ENCODE measurements at regions not wholly inside any gene's neighbourhood (a gene's known extent, or its start where the extent isn't known, plus 50 kb on each side); places are given as distances from the start of the nearest gene placed in this dataset.

DNA sequence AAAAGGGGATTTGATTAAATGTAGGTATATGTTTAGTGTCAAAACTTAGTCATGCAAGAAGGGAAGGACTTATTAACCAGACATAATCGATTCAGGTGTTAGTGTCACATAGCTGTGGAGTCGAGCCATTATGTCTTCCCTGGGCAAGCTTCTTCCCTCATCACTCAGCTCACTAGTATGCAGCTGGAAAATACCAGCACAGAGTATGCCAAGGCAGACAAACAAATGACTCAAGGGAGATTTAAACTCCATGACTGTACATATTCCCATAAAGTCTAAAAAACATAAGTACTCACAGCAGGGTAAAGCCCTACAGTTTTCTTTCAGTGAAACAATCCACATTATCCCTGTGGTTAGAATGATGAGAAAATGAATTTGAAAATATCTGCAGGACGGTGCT is 304.5 kb downstream of the CBLL2 start (continued):
- TF ChIP-seq, protein P1, sequence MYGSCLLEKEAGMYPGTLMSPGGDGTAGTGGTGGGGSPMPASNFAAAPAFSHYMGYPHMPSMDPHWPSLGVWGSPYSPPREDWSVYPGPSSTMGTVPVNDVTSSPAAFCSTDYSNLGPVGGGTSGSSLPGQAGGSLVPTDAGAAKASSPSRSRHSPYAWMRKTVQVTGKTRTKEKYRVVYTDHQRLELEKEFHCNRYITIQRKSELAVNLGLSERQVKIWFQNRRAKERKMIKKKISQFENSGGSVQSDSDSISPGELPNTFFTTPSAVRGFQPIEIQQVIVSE (CRISPR knock-in tag; IDR thresholded peaks at IDR 0.05; ENCODE audit: borderline replicate concordance) = no peak
- TF ChIP-seq SMAD4 (CRISPR knock-in tag; IDR thresholded peaks at IDR 0.05) (no peak), JAZF1 (CRISPR knock-in tag; IDR thresholded peaks at IDR 0.05) (no peak)

DNA sequence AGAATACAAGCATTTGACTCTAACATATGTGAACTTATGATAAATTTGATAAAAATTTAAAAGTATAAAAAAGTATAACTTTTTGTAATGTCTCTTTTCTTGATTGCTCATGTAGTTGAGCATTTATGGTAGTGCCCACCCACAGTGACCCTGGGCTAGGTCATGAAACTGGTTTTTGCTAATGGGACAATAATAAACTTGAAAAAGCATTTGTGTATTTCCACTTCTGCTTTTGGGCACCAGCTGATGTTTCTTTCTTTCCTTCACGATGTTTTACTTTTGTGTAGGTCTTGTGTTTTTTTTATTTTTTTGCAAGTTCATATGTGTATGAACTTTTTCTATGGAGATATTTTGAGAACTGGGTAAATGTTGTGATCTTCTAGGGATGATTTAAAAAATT is 313.1 kb downstream of the CBLL2 start:
- H3K36me3 Mint-ChIP-seq = no peaks in the 10 kb centered on the region
- no peaks in the 10 kb centered on the region for H3K27me3 Mint-ChIP-seq (ENCODE audit: low read depth)
- ChIA-PET POLR2A (no interaction called here), CTCF (no interaction called here)
- no peaks in the 10 kb centered on the region for H3K9me3 Mint-ChIP-seq
- 0 out of 2 replicates have a peak, but pooled peaks cover 8% of the 10 kb centered on the region for H3K4me1 Mint-ChIP-seq
- no peak overlapping the region for H3K27ac Mint-ChIP-seq
- no peak overlapping the region for H3K4me3 Mint-ChIP-seq
- ATAC-seq (no peak), DNase-seq (ENCODE audit: low spot score) (no peak)
- TF ChIP-seq, protein P2, sequence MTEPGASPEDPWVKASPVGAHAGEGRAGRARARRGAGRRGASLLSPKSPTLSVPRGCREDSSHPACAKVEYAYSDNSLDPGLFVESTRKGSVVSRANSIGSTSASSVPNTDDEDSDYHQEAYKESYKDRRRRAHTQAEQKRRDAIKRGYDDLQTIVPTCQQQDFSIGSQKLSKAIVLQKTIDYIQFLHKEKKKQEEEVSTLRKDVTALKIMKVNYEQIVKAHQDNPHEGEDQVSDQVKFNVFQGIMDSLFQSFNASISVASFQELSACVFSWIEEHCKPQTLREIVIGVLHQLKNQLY (CRISPR knock-in tag; IDR thresholded peaks at IDR 0.05) = no peak
- TF ChIP-seq, protein P3, sequence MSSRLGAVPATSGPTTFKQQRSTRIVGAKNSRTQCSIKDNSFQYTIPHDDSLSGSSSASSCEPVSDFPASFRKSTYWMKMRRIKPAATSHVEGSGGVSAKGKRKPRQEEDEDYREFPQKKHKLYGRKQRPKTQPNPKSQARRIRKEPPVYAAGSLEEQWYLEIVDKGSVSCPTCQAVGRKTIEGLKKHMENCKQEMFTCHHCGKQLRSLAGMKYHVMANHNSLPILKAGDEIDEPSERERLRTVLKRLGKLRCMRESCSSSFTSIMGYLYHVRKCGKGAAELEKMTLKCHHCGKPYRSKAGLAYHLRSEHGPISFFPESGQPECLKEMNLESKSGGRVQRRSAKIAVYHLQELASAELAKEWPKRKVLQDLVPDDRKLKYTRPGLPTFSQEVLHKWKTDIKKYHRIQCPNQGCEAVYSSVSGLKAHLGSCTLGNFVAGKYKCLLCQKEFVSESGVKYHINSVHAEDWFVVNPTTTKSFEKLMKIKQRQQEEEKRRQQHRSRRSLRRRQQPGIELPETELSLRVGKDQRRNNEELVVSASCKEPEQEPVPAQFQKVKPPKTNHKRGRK (CRISPR knock-in tag; IDR thresholded peaks at IDR 0.05; ENCODE audit: borderline replicate concordance) = no peak
- TF ChIP-seq SMAD3 (CRISPR knock-in tag; IDR thresholded peaks at IDR 0.05; ENCODE audit: borderline replicate concordance) = no peak

DNA sequence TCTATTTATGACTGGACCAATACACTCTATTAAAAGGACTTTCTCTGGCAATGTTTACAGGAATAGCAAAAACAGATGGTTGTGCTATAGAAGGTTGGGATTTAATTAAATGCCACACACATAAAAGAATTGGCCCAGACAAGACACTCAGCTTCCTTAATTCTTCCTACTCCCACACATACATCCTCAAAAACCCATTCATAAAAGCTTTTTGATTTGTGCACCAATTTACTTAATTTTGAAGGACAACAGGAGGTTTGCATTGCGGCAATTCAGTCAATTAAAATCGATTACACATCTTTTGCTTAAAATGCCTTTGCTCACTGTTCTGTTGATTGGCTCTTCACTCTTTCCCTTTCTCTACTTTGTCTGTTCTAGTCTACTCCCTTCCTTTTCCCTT is 317.1 kb downstream of the CBLL2 start:
- H3K27me3 Mint-ChIP-seq (ENCODE audit: low read depth) = no peaks in the 10 kb centered on the region
- H3K27ac Mint-ChIP-seq = no peak overlapping the region
- H3K4me1 Mint-ChIP-seq = 0 out of 2 replicates have a peak, but pooled peaks cover 8% of the 10 kb centered on the region
- no peak for ATAC-seq
- no peaks in the 10 kb centered on the region for H3K36me3 Mint-ChIP-seq
- POLR2A ChIA-PET = no interaction called here
- no peak overlapping the region for H3K4me3 Mint-ChIP-seq
- CTCF ChIA-PET = no interaction called here
- H3K9me3 Mint-ChIP-seq = no peaks in the 10 kb centered on the region
- TF ChIP-seq ETV6 (CRISPR knock-in tag; IDR thresholded peaks at IDR 0.05) (no peak), KAT7 (CRISPR knock-in tag; IDR thresholded peaks at IDR 0.05; ENCODE audit: borderline replicate concordance) (no peak), RELA (CRISPR knock-in tag; IDR thresholded peaks at IDR 0.05; ENCODE audit: borderline replicate concordance) (no peak), ZNF671 (CRISPR knock-in tag; IDR thresholded peaks at IDR 0.05) (no peak), NFATC4 (CRISPR knock-in tag; IDR thresholded peaks at IDR 0.05) (no peak), MYBL2 (CRISPR knock-in tag; IDR thresholded peaks at IDR 0.05) (no peak), ELF4 (CRISPR knock-in tag; IDR thresholded peaks at IDR 0.05; ENCODE audit: low read depth) (no peak), PRRX2 (CRISPR knock-in tag; IDR thresholded peaks at IDR 0.05) (no peak), NFYB (CRISPR knock-in tag; conservative IDR thresholded peaks at IDR 0.05; ENCODE audit: low read depth) (no peak), ZNF396 (CRISPR knock-in tag; IDR thresholded peaks at IDR 0.05; ENCODE audit: borderline replicate concordance) (no peak), NFE2L1 (CRISPR knock-in tag; IDR thresholded peaks at IDR 0.05) (no peak), ZBTB21 (CRISPR knock-in tag; IDR thresholded peaks at IDR 0.05; ENCODE audit: borderline replicate concordance) (no peak), TEAD4 (CRISPR knock-in tag; IDR thresholded peaks at IDR 0.05) (no peak), FOXJ3 (CRISPR knock-in tag; IDR thresholded peaks at IDR 0.05; ENCODE audit: borderline replicate concordance) (no peak), ZNF423 (CRISPR knock-in tag; IDR thresholded peaks at IDR 0.05) (no peak), ZNF232 (CRISPR knock-in tag; IDR thresholded peaks at IDR 0.05) (no peak)
- TF ChIP-seq, protein P4, sequence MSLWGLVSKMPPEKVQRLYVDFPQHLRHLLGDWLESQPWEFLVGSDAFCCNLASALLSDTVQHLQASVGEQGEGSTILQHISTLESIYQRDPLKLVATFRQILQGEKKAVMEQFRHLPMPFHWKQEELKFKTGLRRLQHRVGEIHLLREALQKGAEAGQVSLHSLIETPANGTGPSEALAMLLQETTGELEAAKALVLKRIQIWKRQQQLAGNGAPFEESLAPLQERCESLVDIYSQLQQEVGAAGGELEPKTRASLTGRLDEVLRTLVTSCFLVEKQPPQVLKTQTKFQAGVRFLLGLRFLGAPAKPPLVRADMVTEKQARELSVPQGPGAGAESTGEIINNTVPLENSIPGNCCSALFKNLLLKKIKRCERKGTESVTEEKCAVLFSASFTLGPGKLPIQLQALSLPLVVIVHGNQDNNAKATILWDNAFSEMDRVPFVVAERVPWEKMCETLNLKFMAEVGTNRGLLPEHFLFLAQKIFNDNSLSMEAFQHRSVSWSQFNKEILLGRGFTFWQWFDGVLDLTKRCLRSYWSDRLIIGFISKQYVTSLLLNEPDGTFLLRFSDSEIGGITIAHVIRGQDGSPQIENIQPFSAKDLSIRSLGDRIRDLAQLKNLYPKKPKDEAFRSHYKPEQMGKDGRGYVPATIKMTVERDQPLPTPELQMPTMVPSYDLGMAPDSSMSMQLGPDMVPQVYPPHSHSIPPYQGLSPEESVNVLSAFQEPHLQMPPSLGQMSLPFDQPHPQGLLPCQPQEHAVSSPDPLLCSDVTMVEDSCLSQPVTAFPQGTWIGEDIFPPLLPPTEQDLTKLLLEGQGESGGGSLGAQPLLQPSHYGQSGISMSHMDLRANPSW (CRISPR knock-in tag; conservative IDR thresholded peaks at IDR 0.05; ENCODE audit: low read depth) = no peak
- TF ChIP-seq, protein P3 (CRISPR knock-in tag; IDR thresholded peaks at IDR 0.05; ENCODE audit: borderline replicate concordance) = no peak
- TF ChIP-seq, protein P5, sequence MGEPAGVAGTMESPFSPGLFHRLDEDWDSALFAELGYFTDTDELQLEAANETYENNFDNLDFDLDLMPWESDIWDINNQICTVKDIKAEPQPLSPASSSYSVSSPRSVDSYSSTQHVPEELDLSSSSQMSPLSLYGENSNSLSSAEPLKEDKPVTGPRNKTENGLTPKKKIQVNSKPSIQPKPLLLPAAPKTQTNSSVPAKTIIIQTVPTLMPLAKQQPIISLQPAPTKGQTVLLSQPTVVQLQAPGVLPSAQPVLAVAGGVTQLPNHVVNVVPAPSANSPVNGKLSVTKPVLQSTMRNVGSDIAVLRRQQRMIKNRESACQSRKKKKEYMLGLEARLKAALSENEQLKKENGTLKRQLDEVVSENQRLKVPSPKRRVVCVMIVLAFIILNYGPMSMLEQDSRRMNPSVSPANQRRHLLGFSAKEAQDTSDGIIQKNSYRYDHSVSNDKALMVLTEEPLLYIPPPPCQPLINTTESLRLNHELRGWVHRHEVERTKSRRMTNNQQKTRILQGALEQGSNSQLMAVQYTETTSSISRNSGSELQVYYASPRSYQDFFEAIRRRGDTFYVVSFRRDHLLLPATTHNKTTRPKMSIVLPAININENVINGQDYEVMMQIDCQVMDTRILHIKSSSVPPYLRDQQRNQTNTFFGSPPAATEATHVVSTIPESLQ (CRISPR knock-in tag; IDR thresholded peaks at IDR 0.05) = no peak
- TF ChIP-seq, protein P6, sequence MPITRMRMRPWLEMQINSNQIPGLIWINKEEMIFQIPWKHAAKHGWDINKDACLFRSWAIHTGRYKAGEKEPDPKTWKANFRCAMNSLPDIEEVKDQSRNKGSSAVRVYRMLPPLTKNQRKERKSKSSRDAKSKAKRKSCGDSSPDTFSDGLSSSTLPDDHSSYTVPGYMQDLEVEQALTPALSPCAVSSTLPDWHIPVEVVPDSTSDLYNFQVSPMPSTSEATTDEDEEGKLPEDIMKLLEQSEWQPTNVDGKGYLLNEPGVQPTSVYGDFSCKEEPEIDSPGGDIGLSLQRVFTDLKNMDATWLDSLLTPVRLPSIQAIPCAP (CRISPR knock-in tag; IDR thresholded peaks at IDR 0.05) = no peak
- DNase-seq (ENCODE audit: low spot score) = no peak

All from WTC11 (cell line).